ENCODE measurements at regions not wholly inside any gene's neighbourhood (a gene's known extent, or its start where the extent isn't known, plus 50 kb on each side); places are given as distances from the start of the nearest gene placed in this dataset.

DNA sequence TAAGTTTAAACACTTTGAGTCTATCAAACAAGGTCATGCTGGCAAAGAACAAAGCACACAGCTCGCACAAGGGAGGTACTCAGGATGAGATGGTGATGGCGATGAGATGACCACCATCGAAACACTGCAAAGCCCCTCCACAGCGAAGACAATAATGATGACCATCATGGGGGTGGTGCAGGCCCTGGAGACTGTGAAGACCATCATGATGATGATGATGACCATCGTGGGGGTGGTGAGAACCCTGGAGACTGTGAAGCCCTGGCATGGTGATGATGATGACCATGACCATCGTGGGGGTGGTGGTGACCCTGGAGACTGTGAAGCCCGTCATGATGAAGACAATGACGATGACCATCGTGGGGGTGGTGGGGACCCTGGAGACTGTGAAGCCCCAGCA is 81.6 kb upstream of the SALL3 start:
- no peak for ATAC-seq (ENCODE audit: low read depth in 2 of 2)
- H3K27me3 ChIP-seq (ENCODE audit: control insufficient read depth, insufficient read depth, low read length), result no peaks in the 10 kb centered on the region
- Mint-ChIP-seq H3K9me3 (peaks cover 0 to 6% (median 0%) of the 10 kb centered on the region in 7 donors), H3K27me3 (peaks cover 4% of the 10 kb centered on the region), H3K4me1 (no peaks in the 10 kb centered on the region), H3K27ac (no peak overlapping the region), H3K36me3 (no peaks in the 10 kb centered on the region), H3K4me3 (no peak overlapping the region)
- H3K9me3 ChIP-seq (ENCODE audit: control insufficient read depth in 2 of 2, low read length in 2 of 2), result no peaks in the 10 kb centered on the region
- no peaks in the 10 kb centered on the region for H3K36me3 ChIP-seq (ENCODE audit: control insufficient read depth, insufficient read depth, low read length)
- no peak overlapping the region for H3K27ac ChIP-seq (ENCODE audit: insufficient read depth, low read length, poor library complexity, severe bottlenecking)
- H3K4me3 ChIP-seq (ENCODE audit: low read depth, low read length), result no peak overlapping the region
- H3K4me1 ChIP-seq (ENCODE audit: control insufficient read depth, insufficient read depth, low read length, poor library complexity, severe bottlenecking), result no peaks in the 10 kb centered on the region
- no peak for DNase-seq

DNA sequence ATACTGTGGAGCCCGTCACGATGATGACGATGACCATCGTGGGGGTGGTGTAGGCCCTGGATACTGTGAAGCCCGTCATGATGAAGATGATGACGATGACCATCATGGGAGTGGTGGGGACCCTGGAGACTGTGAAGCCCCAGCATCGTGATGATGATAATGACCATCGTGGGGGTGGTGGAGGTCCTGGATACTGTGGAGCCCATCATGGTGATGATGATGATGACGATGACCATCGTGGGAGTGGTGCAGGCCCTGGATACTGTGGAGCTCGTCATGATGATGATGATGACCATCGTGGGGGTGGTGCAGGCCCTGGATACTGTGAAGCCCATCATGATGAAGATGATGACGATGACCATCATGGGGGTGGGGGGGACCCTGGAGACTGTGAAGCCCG is 81.0 kb upstream of the SALL3 start:
- peaks cover 4% of the 10 kb centered on the region for H3K27me3 Mint-ChIP-seq
- Histone ChIP-seq H3K9me3 (ENCODE audit: control insufficient read depth in 2 of 2, low read length in 2 of 2) (no peaks in the 10 kb centered on the region), H3K4me3 (ENCODE audit: low read depth, low read length) (no peak overlapping the region), H3K36me3 (ENCODE audit: control insufficient read depth, insufficient read depth, low read length) (no peaks in the 10 kb centered on the region), H3K4me1 (ENCODE audit: control insufficient read depth, insufficient read depth, low read length, poor library complexity, severe bottlenecking) (no peaks in the 10 kb centered on the region), H3K27ac (ENCODE audit: insufficient read depth, low read length, poor library complexity, severe bottlenecking) (no peak overlapping the region), H3K27me3 (ENCODE audit: control insufficient read depth, insufficient read depth, low read length) (no peaks in the 10 kb centered on the region)
- H3K9me3 Mint-ChIP-seq, result peaks cover 0 to 6% (median 0%) of the 10 kb centered on the region in 7 donors
- no peaks in the 10 kb centered on the region for H3K4me1 Mint-ChIP-seq
- DNase-seq, result no peak
- H3K27ac Mint-ChIP-seq, result no peak overlapping the region
- ATAC-seq (ENCODE audit: low read depth in 2 of 2), result no peak
- H3K36me3 Mint-ChIP-seq, result no peaks in the 10 kb centered on the region
- no peak overlapping the region for H3K4me3 Mint-ChIP-seq

- H3K9me3 Mint-ChIP-seq, result peaks cover 0 to 6% (median 0%) of the 10 kb centered on the region in 7 donors
- Histone ChIP-seq H3K36me3 (ENCODE audit: control insufficient read depth, insufficient read depth, low read length) (no peaks in the 10 kb centered on the region), H3K27ac (ENCODE audit: insufficient read depth, low read length, poor library complexity, severe bottlenecking) (no peak overlapping the region), H3K27me3 (ENCODE audit: control insufficient read depth, insufficient read depth, low read length) (no peaks in the 10 kb centered on the region), H3K9me3 (ENCODE audit: control insufficient read depth in 2 of 2, low read length in 2 of 2) (no peaks in the 10 kb centered on the region), H3K4me3 (ENCODE audit: low read depth, low read length) (no peak overlapping the region), H3K4me1 (ENCODE audit: control insufficient read depth, insufficient read depth, low read length, poor library complexity, severe bottlenecking) (no peaks in the 10 kb centered on the region)
- ATAC-seq (ENCODE audit: low read depth in 2 of 2) (no peak), DNase-seq (no peak)
- H3K4me3 Mint-ChIP-seq, result no peak overlapping the region
- peaks cover 4% of the 10 kb centered on the region for H3K27me3 Mint-ChIP-seq
- no peaks in the 10 kb centered on the region for H3K36me3 Mint-ChIP-seq
- no peaks in the 10 kb centered on the region for H3K4me1 Mint-ChIP-seq
- H3K27ac Mint-ChIP-seq, result no peak overlapping the region
Observed at GRCh38 chr18:78899241-78899640, 80.4 kb upstream of the SALL3 start.

- Histone ChIP-seq H3K27me3 (ENCODE audit: control insufficient read depth, insufficient read depth, low read length) (no peaks in the 10 kb centered on the region), H3K36me3 (ENCODE audit: control insufficient read depth, insufficient read depth, low read length) (no peaks in the 10 kb centered on the region), H3K9me3 (ENCODE audit: control insufficient read depth in 2 of 2, low read length in 2 of 2) (no peaks in the 10 kb centered on the region), H3K27ac (ENCODE audit: insufficient read depth, low read length, poor library complexity, severe bottlenecking) (no peak overlapping the region), H3K4me3 (ENCODE audit: low read depth, low read length) (no peak overlapping the region), H3K4me1 (ENCODE audit: control insufficient read depth, insufficient read depth, low read length, poor library complexity, severe bottlenecking) (no peaks in the 10 kb centered on the region)
- ATAC-seq (ENCODE audit: low read depth in 2 of 2) (no peak), DNase-seq (no peak)
- Mint-ChIP-seq H3K4me1 (no peaks in the 10 kb centered on the region), H3K27ac (no peak overlapping the region), H3K27me3 (no peaks in the 10 kb centered on the region), H3K4me3 (no peak overlapping the region), H3K9me3 (peaks cover 0 to 6% (median 0%) of the 10 kb centered on the region in 7 donors), H3K36me3 (no peaks in the 10 kb centered on the region)
Observed at GRCh38 chr18:78900938-78901909, 78.4 kb upstream of the SALL3 start.

DNA sequence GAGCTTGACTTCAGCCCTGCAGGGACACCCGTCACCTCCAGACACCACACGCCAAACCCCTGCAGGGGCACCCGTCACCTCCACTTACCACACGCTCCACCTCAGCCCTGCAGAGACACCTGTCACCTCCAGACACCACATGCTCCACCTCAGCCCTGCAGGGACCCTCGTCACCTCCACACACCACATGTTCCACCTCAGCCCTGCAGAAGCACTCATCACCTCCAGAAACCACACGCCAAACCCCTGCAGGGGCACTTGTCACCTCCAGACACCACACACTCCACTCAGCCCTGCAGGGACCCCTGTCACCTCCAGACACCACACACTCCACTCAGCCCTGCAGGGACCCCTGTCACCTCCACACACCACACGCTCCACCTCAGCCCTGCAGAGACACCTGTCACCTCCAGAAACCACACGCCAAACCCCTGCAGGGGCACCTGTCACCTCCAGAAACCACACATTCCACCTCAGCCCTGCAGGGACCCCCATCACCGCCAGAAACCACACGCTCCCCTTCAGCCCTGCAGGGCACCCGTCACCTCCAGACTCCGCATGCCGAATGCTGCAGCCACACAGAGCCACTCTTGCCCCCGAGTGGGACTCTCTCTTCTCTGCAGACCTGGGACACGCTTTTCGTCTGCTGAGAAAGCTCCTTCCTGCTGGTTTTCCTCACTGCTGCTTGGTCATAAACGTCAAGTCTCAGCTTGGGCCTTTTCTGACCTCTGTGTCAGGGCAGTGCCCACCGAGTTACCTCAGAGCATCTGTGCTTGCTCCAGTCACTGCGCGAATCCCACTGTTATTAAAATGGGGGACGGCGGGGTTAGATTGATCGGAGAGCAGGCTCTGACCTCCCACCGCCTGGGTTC is 77.5 kb upstream of the SALL3 start:
- Mint-ChIP-seq H3K4me3 (peak overlapping the region in 1 of 4 donors; percentile 73), H3K27ac (no peak overlapping the region), H3K27me3 (no peaks in the 10 kb centered on the region), H3K9me3 (peaks cover 0 to 6% (median 0%) of the 10 kb centered on the region in 7 donors), H3K36me3 (no peaks in the 10 kb centered on the region), H3K4me1 (no peaks in the 10 kb centered on the region)
- no peak overlapping the region for H3K4me3 ChIP-seq (ENCODE audit: low read depth, low read length)
- DNase-seq (no peak), ATAC-seq (ENCODE audit: low read depth in 2 of 2) (no peak)
- H3K27me3 ChIP-seq (ENCODE audit: control insufficient read depth, insufficient read depth, low read length), result no peaks in the 10 kb centered on the region
- H3K27ac ChIP-seq (ENCODE audit: insufficient read depth, low read length, poor library complexity, severe bottlenecking), result no peak overlapping the region
- H3K9me3 ChIP-seq (ENCODE audit: control insufficient read depth in 2 of 2, low read length in 2 of 2), result no peaks in the 10 kb centered on the region
- H3K36me3 ChIP-seq (ENCODE audit: control insufficient read depth, insufficient read depth, low read length), result no peaks in the 10 kb centered on the region
- H3K4me1 ChIP-seq (ENCODE audit: control insufficient read depth, insufficient read depth, low read length, poor library complexity, severe bottlenecking), result no peaks in the 10 kb centered on the region

GRCh38 chr18:78902795-78903435 is 76.7 kb upstream of the SALL3 start:
- H3K27ac Mint-ChIP-seq, result no peak overlapping the region

GRCh38 chr18:78903436-78904178 is 76.0 kb upstream of the SALL3 start:
- Histone ChIP-seq H3K27me3 (ENCODE audit: control insufficient read depth, insufficient read depth, low read length) (no peaks in the 10 kb centered on the region), H3K4me1 (ENCODE audit: control insufficient read depth, insufficient read depth, low read length, poor library complexity, severe bottlenecking) (no peaks in the 10 kb centered on the region), H3K9me3 (ENCODE audit: control insufficient read depth in 2 of 2, low read length in 2 of 2) (no peaks in the 10 kb centered on the region), H3K36me3 (ENCODE audit: control insufficient read depth, insufficient read depth, low read length) (no peaks in the 10 kb centered on the region), H3K4me3 (ENCODE audit: low read depth, low read length) (no peak overlapping the region), H3K27ac (ENCODE audit: insufficient read depth, low read length, poor library complexity, severe bottlenecking) (no peak overlapping the region)
- H3K9me3 Mint-ChIP-seq, result peaks cover 0 to 6% (median 0%) of the 10 kb centered on the region in 7 donors
- ATAC-seq (ENCODE audit: low read depth in 2 of 2) (no peak), DNase-seq (no peak)
- H3K4me3 Mint-ChIP-seq, result no peak overlapping the region
- no peak overlapping the region for H3K27ac Mint-ChIP-seq
- H3K27me3 Mint-ChIP-seq, result no peaks in the 10 kb centered on the region
- no peaks in the 10 kb centered on the region for H3K36me3 Mint-ChIP-seq
- no peaks in the 10 kb centered on the region for H3K4me1 Mint-ChIP-seq

More at GRCh38 chr18:78902795-78903435, 76.7 kb upstream of the SALL3 start:
- H3K4me3 Mint-ChIP-seq, result no peak overlapping the region
- ATAC-seq (ENCODE audit: low read depth in 2 of 2), result no peak
- no peak for DNase-seq
- Histone ChIP-seq H3K27ac (ENCODE audit: insufficient read depth, low read length, poor library complexity, severe bottlenecking) (no peak overlapping the region), H3K9me3 (ENCODE audit: control insufficient read depth in 2 of 2, low read length in 2 of 2) (no peaks in the 10 kb centered on the region), H3K27me3 (ENCODE audit: control insufficient read depth, insufficient read depth, low read length) (no peaks in the 10 kb centered on the region), H3K36me3 (ENCODE audit: control insufficient read depth, insufficient read depth, low read length) (no peaks in the 10 kb centered on the region), H3K4me1 (ENCODE audit: control insufficient read depth, insufficient read depth, low read length, poor library complexity, severe bottlenecking) (no peaks in the 10 kb centered on the region), H3K4me3 (ENCODE audit: low read depth, low read length) (no peak overlapping the region)
- H3K36me3 Mint-ChIP-seq, result no peaks in the 10 kb centered on the region
- no peaks in the 10 kb centered on the region for H3K4me1 Mint-ChIP-seq
- no peaks in the 10 kb centered on the region for H3K27me3 Mint-ChIP-seq
- peaks cover 0 to 6% (median 0%) of the 10 kb centered on the region in 7 donors for H3K9me3 Mint-ChIP-seq
